KMS-11 (cell line): ENCODE measurements at regions not wholly inside any gene's neighbourhood (a gene's known extent, or its start where the extent isn't known, plus 50 kb on each side); places are given as distances from the start of the nearest gene placed in this dataset.

Experiments used
- H2AFZ ChIP-seq: fragments of 200-600 bp; sonication (generic); 2 replicates; pipeline ENCODE4 v1.6.1; 2016; ENCODE audit warnings: antibody characterized with exemption, mixed run types, low read depth
- H3K27ac ChIP-seq: fragments of 200-600 bp; sonication (generic); 2 replicates; pipeline ENCODE4 v1.6.1; 2016; ENCODE audit warnings: mild to moderate bottlenecking, mixed run types
- H3K27me3 ChIP-seq: fragments of 200-600 bp; sonication (generic); 2 replicates; pipeline ENCODE4 v1.6.1; 2017; ENCODE audit warnings: mild to moderate bottlenecking, low read depth, mixed run types, moderate library complexity; ENCODE audit not compliant: insufficient read depth
- H3K36me3 ChIP-seq: fragments of 200-600 bp; sonication (generic); 2 replicates; pipeline ENCODE4 v1.6.1; 2017; ENCODE audit warnings: mild to moderate bottlenecking, mixed run types; ENCODE audit not compliant: insufficient read depth
- H3K4me1 ChIP-seq: fragments of 200-600 bp; sonication (generic); 2 replicates; pipeline ENCODE4 v1.6.1; 2016; ENCODE audit warnings: mild to moderate bottlenecking, low read depth, mixed run types; ENCODE audit not compliant: poor library complexity, severe bottlenecking
- H3K4me2 ChIP-seq: fragments of 200-600 bp; sonication (generic); 2 replicates; pipeline ENCODE4 v1.7.0; 2016; ENCODE audit warnings: mild to moderate bottlenecking, mixed run types
- H3K4me3 ChIP-seq: fragments of 200-600 bp; sonication (generic); IDR thresholded peaks from 2 replicates; pipeline ENCODE4 v1.6.1; 2017; ENCODE audit warnings: low read depth, low read length, mixed read lengths; ENCODE audit not compliant: insufficient read depth
- H3K79me2 ChIP-seq: fragments of 200-600 bp; sonication (generic); 2 replicates; pipeline ENCODE4 v1.6.1; 2016; ENCODE audit warnings: low read depth, mixed run types; ENCODE audit not compliant: insufficient read depth
- H3K9ac ChIP-seq: fragments of 200-600 bp; sonication (generic); 2 replicates; pipeline ENCODE4 v1.6.1; 2016; ENCODE audit warnings: mild to moderate bottlenecking, mixed run types
- H4K20me1 ChIP-seq: fragments of 200-600 bp; sonication (generic); 2 replicates; pipeline ENCODE4 v1.6.1; 2016; ENCODE audit warnings: mild to moderate bottlenecking, mixed run types; ENCODE audit not compliant: insufficient read depth
- CTCF ChIP-seq: fragments of 200-600 bp; sonication (generic); conservative IDR thresholded peaks from 2 replicates; pipeline ENCODE4 v1.6.1; 2017; ENCODE audit warnings: low read depth, mild to moderate bottlenecking, antibody characterized with exemption, low read length, moderate library complexity, mixed read lengths

DNA sequence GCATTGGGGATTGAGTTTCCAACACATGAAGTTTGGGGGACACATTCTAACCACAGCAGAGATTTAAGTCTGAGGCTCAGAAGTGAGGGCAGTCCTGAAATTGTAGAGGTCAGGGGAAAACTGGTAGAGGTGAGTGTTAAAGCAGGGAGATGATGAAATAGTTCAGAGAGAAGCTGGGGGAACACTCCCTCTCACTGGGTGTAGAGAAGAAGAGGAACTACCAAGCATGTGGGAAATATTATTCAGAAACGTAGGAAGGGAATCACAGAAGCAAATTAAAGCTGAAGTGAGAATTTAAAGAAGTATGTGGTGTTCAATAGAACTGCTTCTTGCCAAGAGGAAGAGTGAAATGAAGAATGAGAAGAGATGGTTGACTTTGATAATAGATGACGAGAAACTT, 121.5 kb upstream of the FAM3C start:
- Histone ChIP-seq H2AFZ (no peak overlapping the region), H3K4me2 (no peak overlapping the region), H3K27me3 (no peaks in the 10 kb centered on the region), H3K27ac (no peak overlapping the region), H3K4me1 (no peaks in the 10 kb centered on the region), H3K79me2 (no peaks in the 10 kb centered on the region), H3K9ac (no peak overlapping the region), H3K4me3 (no peak overlapping the region), H3K36me3 (no peaks in the 10 kb centered on the region), H4K20me1 (no peaks in the 10 kb centered on the region)
- TF ChIP-seq CTCF: no peak

GRCh38 chr7:121516821-121517220, 120.7 kb upstream of the FAM3C start:
- no peak overlapping the region for H3K4me2 ChIP-seq
- H3K4me3 ChIP-seq: no peak overlapping the region

GRCh38 chr7:121515630-121516401, 119.7 kb upstream of the FAM3C start:
- H3K27ac ChIP-seq: no peak overlapping the region
- H3K9ac ChIP-seq: no peak overlapping the region
- H4K20me1 ChIP-seq: no peaks in the 10 kb centered on the region
- H3K4me1 ChIP-seq: no peaks in the 10 kb centered on the region
- no peak overlapping the region for H3K4me3 ChIP-seq
- TF ChIP-seq CTCF: no peak
- no peak overlapping the region for H2AFZ ChIP-seq
- H3K4me2 ChIP-seq: no peak overlapping the region
- H3K27me3 ChIP-seq: no peaks in the 10 kb centered on the region
- H3K36me3 ChIP-seq: no peaks in the 10 kb centered on the region
- no peaks in the 10 kb centered on the region for H3K79me2 ChIP-seq

More at GRCh38 chr7:121516821-121517220, 120.7 kb upstream of the FAM3C start:
- Histone ChIP-seq H3K9ac (no peak overlapping the region), H3K36me3 (no peaks in the 10 kb centered on the region), H2AFZ (no peak overlapping the region), H3K27me3 (no peaks in the 10 kb centered on the region), H3K27ac (no peak overlapping the region), H4K20me1 (no peaks in the 10 kb centered on the region), H3K4me1 (no peaks in the 10 kb centered on the region), H3K79me2 (no peaks in the 10 kb centered on the region)
- no peak for TF ChIP-seq CTCF

DNA sequence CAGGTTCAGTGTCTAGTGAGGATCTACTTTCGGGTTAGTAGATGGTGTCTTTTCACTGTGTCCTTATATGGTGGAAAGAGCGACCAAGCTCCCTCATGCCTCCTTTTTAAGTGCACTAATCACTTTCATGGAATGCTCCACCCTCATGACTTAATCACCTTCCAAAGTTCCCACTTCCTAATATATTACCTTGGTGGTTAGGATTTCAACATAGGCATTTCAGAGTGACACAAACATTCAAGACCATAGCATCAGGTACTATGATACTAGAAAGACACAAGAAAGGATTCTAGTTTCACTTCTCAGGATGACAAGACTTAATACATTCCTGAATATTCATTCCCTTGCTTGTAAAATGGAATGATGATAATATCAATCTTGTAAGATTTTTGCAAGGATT, 119.1 kb upstream of the FAM3C start:
- Histone ChIP-seq H4K20me1 (no peaks in the 10 kb centered on the region), H2AFZ (no peak overlapping the region), H3K36me3 (no peaks in the 10 kb centered on the region), H3K79me2 (no peaks in the 10 kb centered on the region), H3K4me1 (no peaks in the 10 kb centered on the region), H3K4me3 (no peak overlapping the region), H3K9ac (no peak overlapping the region), H3K27me3 (no peaks in the 10 kb centered on the region), H3K27ac (no peak overlapping the region), H3K4me2 (no peak overlapping the region)
- no peak for TF ChIP-seq CTCF
